Neural cell (in vitro differentiated cells): ENCODE measurements at regions not wholly inside any gene's neighbourhood (a gene's known extent, or its start where the extent isn't known, plus 50 kb on each side); places are given as distances from the start of the nearest gene placed in this dataset.

Experiments
- EP300 ChIP-seq: fragments of 450-650 bp; conservative IDR thresholded peaks from 2 replicates; pipeline ENCODE4 v1.6.1; 2014; ENCODE audit warnings: antibody characterized with exemption, mild to moderate bottlenecking, moderate library complexity; ENCODE audit not compliant: poor library complexity, severe bottlenecking
- EZH2 ChIP-seq: fragments of 200-600, 300-800 bp; shearing (Covaris generic), sonication (generic); IDR thresholded peaks from 2 replicates; pipeline ENCODE4 v1.6.1; 2014; ENCODE audit warnings: antibody characterized with exemption, low read length, borderline replicate concordance, mild to moderate bottlenecking; ENCODE audit not compliant: insufficient read depth, poor library complexity, severe bottlenecking
- MXI1 ChIP-seq: fragments of 450-650 bp; conservative IDR thresholded peaks from 2 replicates; pipeline ENCODE4 v1.6.1; 2014; ENCODE audit warnings: antibody characterized with exemption, mild to moderate bottlenecking; ENCODE audit not compliant: poor library complexity, severe bottlenecking
- POLR2AphosphoS5 ChIP-seq: IDR thresholded peaks from 2 replicates; pipeline ENCODE4 v1.6.1; 2012
- RAD21 ChIP-seq: fragments of 450-650 bp; conservative IDR thresholded peaks from 2 replicates; pipeline ENCODE4 v1.6.1; 2014; ENCODE audit warnings: antibody characterized with exemption, mild to moderate bottlenecking, moderate library complexity
- REST ChIP-seq: IDR thresholded peaks from 2 replicates; pipeline ENCODE4 v1.6.1; 2012; ENCODE audit warnings: borderline replicate concordance
- TF ChIP-seq, protein P1 (sequence below): fragments of 450-650 bp; IDR thresholded peaks from 2 replicates; pipeline ENCODE4 v1.5.1; 2014; ENCODE audit warnings: antibody characterized with exemption, mild to moderate bottlenecking, moderate library complexity; ENCODE audit not compliant: poor library complexity, severe bottlenecking

DNA sequence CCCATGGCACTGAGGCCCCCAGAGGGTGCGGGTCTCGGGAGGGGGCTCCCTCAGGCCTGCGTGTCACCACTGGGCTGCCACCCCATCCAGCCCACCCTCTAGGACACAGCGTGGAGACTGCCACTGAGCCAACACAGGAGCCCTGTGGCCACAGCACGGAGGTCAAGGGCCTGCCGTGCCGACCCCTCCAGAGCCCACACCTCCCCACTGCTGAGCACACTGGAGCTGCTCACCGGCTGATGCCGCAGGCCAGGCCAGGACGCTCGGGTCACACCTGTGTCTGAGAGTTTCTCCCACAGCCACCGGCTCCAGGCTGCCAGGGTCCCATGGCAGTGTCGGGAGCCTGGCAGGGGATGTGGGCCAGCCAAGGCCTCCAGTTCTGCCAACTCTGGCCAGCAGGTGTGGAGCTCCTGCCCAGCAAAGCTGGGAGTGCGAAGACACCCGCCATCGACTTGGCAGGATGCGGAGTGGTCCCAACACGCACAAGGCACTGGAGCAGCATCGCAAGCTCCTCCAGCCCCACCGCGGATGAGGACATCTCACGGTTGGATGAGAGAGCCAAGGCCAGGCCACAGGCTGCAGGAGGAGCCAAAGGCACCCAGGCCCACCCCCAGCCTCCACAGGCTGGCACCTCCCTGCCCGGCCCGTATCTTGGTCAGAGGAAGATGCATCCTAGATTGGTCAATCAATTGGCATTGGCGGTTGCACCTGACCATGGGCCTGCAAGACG lies 187.1 kb downstream of the BRD1 start:
- no peak for TF ChIP-seq POLR2AphosphoS5
- TF ChIP-seq, protein P1, sequence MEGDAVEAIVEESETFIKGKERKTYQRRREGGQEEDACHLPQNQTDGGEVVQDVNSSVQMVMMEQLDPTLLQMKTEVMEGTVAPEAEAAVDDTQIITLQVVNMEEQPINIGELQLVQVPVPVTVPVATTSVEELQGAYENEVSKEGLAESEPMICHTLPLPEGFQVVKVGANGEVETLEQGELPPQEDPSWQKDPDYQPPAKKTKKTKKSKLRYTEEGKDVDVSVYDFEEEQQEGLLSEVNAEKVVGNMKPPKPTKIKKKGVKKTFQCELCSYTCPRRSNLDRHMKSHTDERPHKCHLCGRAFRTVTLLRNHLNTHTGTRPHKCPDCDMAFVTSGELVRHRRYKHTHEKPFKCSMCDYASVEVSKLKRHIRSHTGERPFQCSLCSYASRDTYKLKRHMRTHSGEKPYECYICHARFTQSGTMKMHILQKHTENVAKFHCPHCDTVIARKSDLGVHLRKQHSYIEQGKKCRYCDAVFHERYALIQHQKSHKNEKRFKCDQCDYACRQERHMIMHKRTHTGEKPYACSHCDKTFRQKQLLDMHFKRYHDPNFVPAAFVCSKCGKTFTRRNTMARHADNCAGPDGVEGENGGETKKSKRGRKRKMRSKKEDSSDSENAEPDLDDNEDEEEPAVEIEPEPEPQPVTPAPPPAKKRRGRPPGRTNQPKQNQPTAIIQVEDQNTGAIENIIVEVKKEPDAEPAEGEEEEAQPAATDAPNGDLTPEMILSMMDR = no peak
- no peak for TF ChIP-seq EZH2
- no peak for TF ChIP-seq REST
- TF ChIP-seq EP300 = no peak
- no peak for TF ChIP-seq MXI1
- TF ChIP-seq RAD21 = no peak
